ENCODE measurements at regions not wholly inside any gene's neighbourhood (a gene's known extent, or its start where the extent isn't known, plus 50 kb on each side); places are given as distances from the start of the nearest gene placed in this dataset.
"Not testable (repeated sequence)": the region's sequence is repeated elsewhere in the genome, so short reads cannot be mapped to it uniquely, and the experiment has no call there.

DNA sequence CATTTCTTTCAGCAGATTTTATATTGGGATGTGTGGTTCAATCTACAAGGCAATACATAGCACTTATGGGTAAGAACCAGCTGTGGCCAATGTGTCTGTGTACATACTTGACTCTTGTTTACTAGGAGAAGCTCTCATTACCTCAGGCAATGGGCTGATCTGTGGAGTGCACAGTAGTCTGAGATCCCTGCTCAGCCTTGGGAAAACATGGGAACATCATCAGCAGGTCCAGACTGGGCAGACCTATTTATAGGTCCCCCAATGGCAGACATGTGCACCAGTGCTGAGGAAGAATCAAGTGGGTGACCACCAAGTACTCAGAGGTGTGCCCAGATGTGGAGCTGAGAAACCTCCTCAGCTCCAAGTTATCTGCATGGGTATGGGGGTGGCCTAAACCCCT is 349.7 kb downstream of the KIF20B start:
- no peak for DNase-seq (ENCODE audit: low read depth, low spot score)
- in situ Hi-C loops (cut with HindIII; ENCODE audit: low pct_unique_long_range_greater_than_20kb, low sequenced_read_pairs): no loop called here

- in situ Hi-C loops (cut with HindIII; ENCODE audit: low pct_unique_long_range_greater_than_20kb, low sequenced_read_pairs): no loop called here
- no peak for DNase-seq (ENCODE audit: low read depth, low spot score)
These were observed 350.1 kb downstream of the KIF20B start for GRCh38 chr10:90051474-90051873.

DNA sequence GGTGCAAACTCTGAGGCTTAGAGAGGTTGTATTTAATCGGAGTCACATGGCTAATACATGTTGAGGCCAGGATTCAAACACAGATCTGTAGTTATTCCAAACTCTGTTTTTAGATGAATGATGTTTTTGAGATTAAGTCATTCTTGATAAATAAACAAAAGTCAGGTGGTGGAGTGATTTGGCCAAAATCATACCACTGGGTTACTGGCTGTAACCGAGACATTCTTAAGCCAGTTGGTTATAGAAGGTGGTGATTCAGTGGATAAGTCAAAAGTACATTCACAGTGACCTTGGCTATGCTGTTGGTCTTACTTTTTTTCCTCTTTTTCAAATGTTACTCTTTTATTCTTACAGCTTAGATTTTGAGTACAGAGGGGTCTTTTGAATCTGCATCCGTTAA is 361.4 kb downstream of the KIF20B start:
- no peak for DNase-seq (ENCODE audit: low read depth, low spot score)
- in situ Hi-C loops (cut with HindIII; ENCODE audit: low pct_unique_long_range_greater_than_20kb, low sequenced_read_pairs): no loop called here

GRCh38 chr10:90064295-90064694 is 362.9 kb downstream of the KIF20B start:
- DNase-seq (ENCODE audit: low read depth, low spot score): no peak
- in situ Hi-C loops (cut with HindIII; ENCODE audit: low pct_unique_long_range_greater_than_20kb, low sequenced_read_pairs): no loop called here

DNA sequence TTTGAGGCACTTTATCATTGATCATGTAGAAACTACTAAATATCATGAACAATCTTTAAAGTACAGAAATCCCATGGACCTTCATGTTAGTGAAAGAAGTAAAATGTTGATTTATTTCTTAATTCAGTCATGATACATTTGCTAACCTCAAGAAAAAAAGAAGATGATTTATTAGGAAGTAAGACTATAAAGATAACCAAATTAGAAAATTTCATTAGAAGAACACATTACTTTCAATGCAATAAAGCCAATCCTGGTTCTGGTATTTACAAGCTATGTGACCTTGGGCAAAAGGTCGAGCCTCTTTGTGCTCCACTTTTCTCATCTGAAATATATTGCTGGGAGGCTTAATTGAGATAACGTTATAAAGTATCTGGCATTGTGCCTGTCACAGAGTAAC is 365.0 kb downstream of the KIF20B start:
- DNase-seq (ENCODE audit: low read depth, low spot score): no peak
- in situ Hi-C loops (cut with HindIII; ENCODE audit: low pct_unique_long_range_greater_than_20kb, low sequenced_read_pairs): no loop called here

- in situ Hi-C loops (cut with HindIII; ENCODE audit: low pct_unique_long_range_greater_than_20kb, low sequenced_read_pairs): no loop called here
- DNase-seq (ENCODE audit: low read depth, low spot score): no peak
These were observed 374.6 kb downstream of the KIF20B start for GRCh38 chr10:90075995-90076394.

GRCh38 chr10:90079819-90080218 is 378.4 kb downstream of the KIF20B start:
- in situ Hi-C loops (cut with HindIII; ENCODE audit: low pct_unique_long_range_greater_than_20kb, low sequenced_read_pairs): no loop called here
- DNase-seq (ENCODE audit: low read depth, low spot score): no peak

DNA sequence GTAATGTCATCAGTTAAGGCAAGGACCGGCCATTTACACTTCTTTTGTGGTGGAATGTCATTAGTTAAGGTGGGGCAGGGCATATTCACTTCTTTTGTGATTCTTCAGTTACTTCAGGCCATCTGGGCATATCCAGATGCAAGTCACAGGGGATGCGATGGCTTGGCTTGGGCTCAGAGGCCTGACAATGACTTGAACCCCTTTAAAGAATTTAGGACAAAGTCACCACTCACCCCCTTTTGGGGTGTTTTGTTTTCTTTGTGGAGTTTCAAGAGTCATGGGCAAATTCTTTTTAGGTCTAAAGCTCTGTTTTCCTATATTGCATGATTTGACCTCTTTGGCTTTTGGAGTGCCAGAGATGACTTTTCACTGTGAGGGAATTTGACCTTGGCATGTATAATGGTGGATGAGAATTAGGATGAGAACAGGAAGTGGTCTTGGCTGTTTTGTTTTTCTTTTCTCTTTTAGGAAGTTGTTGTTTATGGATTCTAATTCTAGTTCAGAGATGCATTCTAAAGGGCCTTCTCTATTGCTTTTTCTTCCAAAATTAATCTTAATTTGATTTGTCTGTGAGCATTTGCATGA is 385.3 kb downstream of the KIF20B start:
- DNase-seq (ENCODE audit: low read depth, low spot score); in situ Hi-C loops (cut with HindIII; ENCODE audit: low pct_unique_long_range_greater_than_20kb, low sequenced_read_pairs): not testable (repeated sequence)

GRCh38 chr10:90087197-90088023 is 386.0 kb downstream of the KIF20B start:
- in situ Hi-C loops (cut with HindIII; ENCODE audit: low pct_unique_long_range_greater_than_20kb, low sequenced_read_pairs): no loop called here
- DNase-seq (ENCODE audit: low read depth, low spot score): no peak

GRCh38 chr10:90088024-90088317 is 386.6 kb downstream of the KIF20B start:
- in situ Hi-C loops (cut with HindIII; ENCODE audit: low pct_unique_long_range_greater_than_20kb, low sequenced_read_pairs): no loop called here

GRCh38 chr10:90089719-90090118 is 388.3 kb downstream of the KIF20B start:
- no peak for DNase-seq (ENCODE audit: low read depth, low spot score)
- in situ Hi-C loops (cut with HindIII; ENCODE audit: low pct_unique_long_range_greater_than_20kb, low sequenced_read_pairs): no loop called here

More at GRCh38 chr10:90088024-90088317, 386.6 kb downstream of the KIF20B start:
- DNase-seq (ENCODE audit: low read depth, low spot score): no peak

DNA sequence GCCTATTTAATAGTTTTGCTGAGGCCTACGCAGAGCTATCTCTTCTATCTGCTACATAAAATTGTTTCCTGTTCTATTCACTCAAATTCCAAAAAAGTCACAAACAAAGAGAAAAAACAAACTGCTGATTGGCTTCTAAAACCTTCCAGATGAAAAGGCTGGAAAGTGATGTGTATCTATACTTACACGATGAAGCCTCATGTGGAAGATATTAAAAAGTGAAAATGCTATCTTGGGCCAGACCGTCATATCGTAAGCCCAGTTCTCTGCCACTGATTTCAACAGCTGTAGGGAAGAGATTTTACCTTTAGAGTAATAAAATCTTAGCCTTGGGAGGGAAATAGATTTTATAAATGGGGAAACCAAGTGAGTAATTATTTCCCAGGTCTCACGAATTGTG is 394.8 kb downstream of the KIF20B start:
- in situ Hi-C loops (cut with HindIII; ENCODE audit: low pct_unique_long_range_greater_than_20kb, low sequenced_read_pairs): no loop called here
- DNase-seq (ENCODE audit: low read depth, low spot score): no peak

DNA sequence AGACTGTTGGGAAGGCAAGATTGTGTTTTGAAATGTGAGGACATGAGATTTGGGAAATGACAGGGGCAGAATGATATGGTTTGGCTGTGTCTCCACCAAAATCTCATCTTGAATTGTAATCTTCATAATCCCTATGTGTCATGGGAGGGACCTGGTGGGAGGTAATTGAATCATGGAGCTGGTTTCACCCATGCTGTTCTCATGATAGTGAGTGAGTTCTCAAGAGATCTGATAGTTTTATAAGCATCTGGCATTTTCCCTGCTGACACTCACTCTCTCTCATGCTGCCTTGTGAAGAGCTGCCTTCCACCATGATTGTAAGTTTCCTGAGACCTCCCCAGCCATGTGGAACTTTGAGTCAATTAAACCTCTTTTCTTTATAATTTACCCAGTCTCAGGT is 406.2 kb downstream of the KIF20B start:
- DNase-seq (ENCODE audit: low read depth, low spot score); in situ Hi-C loops (cut with HindIII; ENCODE audit: low pct_unique_long_range_greater_than_20kb, low sequenced_read_pairs): not testable (repeated sequence)

- DNase-seq (ENCODE audit: low read depth, low spot score): no peak
- in situ Hi-C loops (cut with HindIII; ENCODE audit: low pct_unique_long_range_greater_than_20kb, low sequenced_read_pairs): no loop called here
These were observed 410.3 kb downstream of the KIF20B start for GRCh38 chr10:90111671-90112070.

GRCh38 chr10:90112681-90113080 is 411.3 kb downstream of the KIF20B start:
- no peak for DNase-seq (ENCODE audit: low read depth, low spot score)
- in situ Hi-C loops (cut with HindIII; ENCODE audit: low pct_unique_long_range_greater_than_20kb, low sequenced_read_pairs): no loop called here

DNA sequence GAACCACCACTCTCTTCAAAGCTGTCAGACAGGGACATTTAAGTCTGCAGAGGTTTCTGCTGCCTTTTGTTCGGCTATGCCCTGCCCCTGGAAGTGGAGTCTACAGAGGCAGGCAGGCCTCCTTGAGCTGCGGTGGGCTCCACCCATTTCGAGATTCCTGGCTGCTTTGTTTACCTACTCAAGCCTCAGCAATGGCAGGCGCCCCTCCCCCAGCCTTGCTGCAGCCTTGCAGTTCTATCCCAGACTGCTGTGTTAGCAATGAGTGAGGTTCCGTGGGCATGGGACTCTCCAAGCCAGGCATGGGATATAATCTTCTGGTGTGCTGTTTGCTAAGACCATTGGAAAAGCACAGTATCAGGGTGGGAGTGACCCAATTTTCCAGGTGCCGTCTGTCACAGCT is 417.2 kb downstream of the KIF20B start:
- in situ Hi-C loops (cut with HindIII; ENCODE audit: low pct_unique_long_range_greater_than_20kb, low sequenced_read_pairs); DNase-seq (ENCODE audit: low read depth, low spot score): not testable (repeated sequence)

- in situ Hi-C loops (cut with HindIII; ENCODE audit: low pct_unique_long_range_greater_than_20kb, low sequenced_read_pairs); DNase-seq (ENCODE audit: low read depth, low spot score): not testable (repeated sequence)
These were observed 418.4 kb downstream of the KIF20B start for GRCh38 chr10:90119631-90120280.

- in situ Hi-C loops (cut with HindIII; ENCODE audit: low pct_unique_long_range_greater_than_20kb, low sequenced_read_pairs): no loop called here
- no peak for DNase-seq (ENCODE audit: low read depth, low spot score)
These were observed 424.3 kb downstream of the KIF20B start for GRCh38 chr10:90125456-90126255.
